T-helper 1 cell treated with Interleukin-12 subunit alpha and Interleukin-12 subunit beta and Interleukin-4 antibody, amounts not matched to agents 30 μg/mL and 1 μg/mL, for 36 hours (primary cell): ENCODE measurements at regions not wholly inside any gene's neighbourhood (a gene's known extent, or its start where the extent isn't known, plus 50 kb on each side); places are given as distances from the start of the nearest gene placed in this dataset.

Source experiments
- H3K27ac Mint-ChIP-seq: one replicate; pipeline ENCODE4 v1.8.0; 2021; ENCODE audit warnings: mild to moderate bottlenecking, mixed read lengths
- H3K27me3 Mint-ChIP-seq: one replicate; pipeline ENCODE4 v1.8.0; 2021; ENCODE audit warnings: low read depth, mixed read lengths
- H3K36me3 Mint-ChIP-seq: one replicate; pipeline ENCODE4 v1.8.0; 2021; ENCODE audit warnings: low read depth, mixed read lengths
- H3K4me1 Mint-ChIP-seq: one replicate; pipeline ENCODE4 v1.8.0; 2021; ENCODE audit warnings: low read depth, mixed read lengths
- H3K4me3 Mint-ChIP-seq: one replicate; pipeline ENCODE4 v1.8.0; 2021; ENCODE audit warnings: mild to moderate bottlenecking, moderate library complexity, mixed read lengths
- H3K9me3 Mint-ChIP-seq: one replicate; pipeline ENCODE4 v1.8.0; 2021; ENCODE audit warnings: mixed read lengths

DNA sequence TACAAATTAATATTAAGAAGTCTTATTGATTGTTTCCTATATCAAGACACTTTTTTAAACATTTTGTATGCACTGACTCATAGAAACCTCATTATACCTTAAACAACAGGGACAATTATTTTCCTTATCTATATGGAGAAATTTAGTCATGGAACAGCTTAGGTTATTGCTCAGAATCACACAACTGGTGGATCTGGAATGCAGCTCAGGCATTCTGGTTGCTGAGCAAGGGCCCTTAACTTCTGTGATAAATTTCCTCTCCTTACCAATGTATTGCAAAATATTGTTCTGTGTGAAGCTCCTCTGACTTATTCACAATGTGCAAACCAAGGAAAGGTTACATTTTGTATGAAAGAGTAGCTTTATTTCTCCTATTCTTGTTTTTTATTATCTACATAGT is 817.8 kb downstream of the LRFN5 start:
- Mint-ChIP-seq H3K4me3 (no peak overlapping the region), H3K27ac (no peak overlapping the region), H3K36me3 (no peaks in the 10 kb centered on the region), H3K9me3 (peaks cover 10% of the 10 kb centered on the region), H3K27me3 (no peaks in the 10 kb centered on the region), H3K4me1 (no peaks in the 10 kb centered on the region)

DNA sequence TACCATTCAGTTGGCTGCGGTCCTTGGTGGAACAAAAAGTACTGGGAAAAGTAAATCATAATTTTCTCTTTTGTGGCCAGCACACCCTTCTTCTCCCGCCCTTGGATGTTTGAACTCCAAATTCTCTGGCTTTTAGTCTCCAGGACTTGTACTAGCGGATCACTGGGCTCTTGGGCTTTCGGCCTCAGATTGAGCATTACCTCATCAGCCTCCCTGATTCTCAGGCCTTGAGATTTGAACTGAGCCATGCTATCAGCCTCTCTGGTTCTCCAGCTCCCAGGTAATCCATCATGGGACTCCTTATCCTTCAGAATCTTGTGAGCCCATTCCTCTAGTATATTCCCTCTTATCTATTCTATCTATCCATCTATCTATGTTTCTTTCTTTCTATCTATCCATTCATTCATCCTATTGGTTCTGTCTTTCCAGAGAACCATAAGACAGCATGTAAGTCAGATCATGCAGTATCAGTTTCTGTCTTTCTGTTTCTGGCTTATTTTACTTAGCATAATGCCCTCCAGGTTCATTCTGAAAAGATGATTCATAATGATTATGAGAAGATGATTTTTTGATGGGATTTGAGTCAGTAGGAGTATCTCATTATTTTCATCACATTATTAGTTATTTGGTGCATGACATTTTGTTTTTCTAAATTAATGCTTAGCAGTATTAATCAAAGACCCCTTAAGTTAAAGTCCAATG is 814.9 kb downstream of the LRFN5 start:
- Mint-ChIP-seq H3K9me3 (peaks cover 5% of the 10 kb centered on the region), H3K4me3 (no peak overlapping the region), H3K27me3 (no peaks in the 10 kb centered on the region), H3K27ac (no peak overlapping the region), H3K36me3 (no peaks in the 10 kb centered on the region), H3K4me1 (no peaks in the 10 kb centered on the region)

DNA sequence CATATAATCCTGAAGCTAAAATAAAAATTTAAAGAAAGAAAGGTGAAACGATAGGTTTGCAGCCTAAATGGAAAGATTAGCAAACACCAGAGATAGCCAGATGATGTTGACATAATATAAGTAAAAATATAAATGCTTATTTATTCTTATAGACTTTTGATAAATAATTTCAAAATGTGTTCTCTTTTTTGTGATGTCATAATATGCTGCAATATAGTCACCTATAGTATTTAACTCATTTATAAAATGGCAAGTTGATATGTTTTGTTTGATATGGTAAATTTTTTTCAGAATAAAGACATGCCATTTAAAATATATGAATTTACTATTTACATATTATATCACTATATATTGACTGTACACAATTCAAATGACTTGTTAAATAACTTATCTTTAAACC is 813.4 kb downstream of the LRFN5 start:
- no peak overlapping the region for H3K27ac Mint-ChIP-seq
- no peaks in the 10 kb centered on the region for H3K36me3 Mint-ChIP-seq
- H3K9me3 Mint-ChIP-seq: peaks cover 7% of the 10 kb centered on the region
- H3K4me1 Mint-ChIP-seq: no peaks in the 10 kb centered on the region
- H3K4me3 Mint-ChIP-seq: no peak overlapping the region
- H3K27me3 Mint-ChIP-seq: no peaks in the 10 kb centered on the region

DNA sequence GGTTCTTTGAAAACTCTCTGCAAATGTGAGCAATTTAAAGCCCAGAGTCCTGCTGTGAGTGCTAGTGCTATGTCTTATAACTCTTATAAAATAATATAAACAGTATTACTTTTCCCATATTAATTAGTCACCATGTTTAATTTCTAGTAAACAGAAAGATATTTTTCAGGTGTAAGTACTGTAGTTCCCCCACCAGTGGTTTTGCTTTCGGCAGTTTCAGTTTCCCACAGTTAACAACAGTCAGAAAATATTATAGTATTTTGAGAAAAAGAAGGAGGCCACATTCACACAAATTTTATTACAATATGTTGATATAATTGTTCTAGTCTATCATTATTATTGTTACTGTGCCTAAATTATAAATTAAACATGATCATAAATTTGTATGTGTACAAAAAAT is 800.5 kb downstream of the LRFN5 start:
- Mint-ChIP-seq H3K27me3 (no peaks in the 10 kb centered on the region), H3K27ac (no peak overlapping the region), H3K4me1 (no peaks in the 10 kb centered on the region), H3K9me3 (peaks cover 16% of the 10 kb centered on the region), H3K36me3 (no peaks in the 10 kb centered on the region), H3K4me3 (no peak overlapping the region)

DNA sequence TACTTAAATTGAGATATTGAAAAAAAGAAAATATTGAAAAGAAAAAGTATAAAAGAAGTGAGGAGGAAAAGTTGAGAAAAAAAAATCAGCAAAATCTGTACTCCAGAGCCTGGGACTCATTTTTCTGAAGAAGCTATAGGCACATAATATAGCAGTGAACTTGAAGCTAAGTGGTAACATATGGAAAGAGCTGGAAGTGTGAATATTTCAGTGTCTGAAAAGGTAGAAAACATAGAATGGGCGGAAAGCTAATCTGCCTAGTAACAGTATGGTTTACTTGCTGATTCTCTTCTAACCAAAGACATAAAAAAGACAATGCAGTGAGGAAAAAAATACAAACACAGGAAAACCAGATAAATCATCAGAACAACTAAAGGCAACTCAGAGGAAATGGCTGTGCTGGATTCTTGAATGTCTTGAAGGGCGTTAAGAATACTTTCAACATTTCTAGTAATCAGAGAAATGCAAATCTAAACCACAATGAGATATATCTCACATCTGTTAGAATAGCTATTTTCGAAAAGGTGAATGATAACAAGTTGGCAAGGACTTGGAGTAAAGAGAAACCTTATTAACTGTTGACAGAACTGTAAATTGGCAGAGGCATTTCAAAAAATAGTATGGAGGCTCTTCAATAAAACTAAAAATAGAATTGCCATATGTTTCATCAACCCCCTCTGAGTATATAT is 784.6 kb downstream of the LRFN5 start:
- no peaks in the 10 kb centered on the region for H3K4me1 Mint-ChIP-seq
- no peaks in the 10 kb centered on the region for H3K36me3 Mint-ChIP-seq

DNA sequence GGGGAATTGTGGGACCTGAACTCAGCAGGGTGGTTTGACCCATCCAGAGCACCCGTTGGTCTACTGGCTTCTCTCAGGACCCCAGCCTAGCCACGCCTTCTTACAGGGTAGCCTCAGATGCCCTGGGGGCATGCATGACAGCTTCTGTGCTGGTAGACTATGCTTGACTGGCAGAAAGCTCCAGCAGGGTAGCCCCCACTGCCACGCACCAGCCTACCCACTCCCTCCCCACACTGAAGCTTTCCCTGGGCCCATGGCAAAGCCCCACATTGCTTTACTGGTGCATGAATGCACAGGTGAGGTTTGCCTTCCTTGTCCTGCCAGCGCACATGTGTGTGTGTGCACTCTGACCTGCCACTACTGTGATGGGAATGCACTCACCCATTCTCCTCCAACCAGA is 772.2 kb downstream of the LRFN5 start:
- Mint-ChIP-seq H3K27ac (no peak overlapping the region), H3K4me3 (no peak overlapping the region), H3K36me3 (no peaks in the 10 kb centered on the region), H3K27me3 (no peaks in the 10 kb centered on the region), H3K4me1 (no peaks in the 10 kb centered on the region), H3K9me3 (peaks cover 6% of the 10 kb centered on the region)

More for the DNA sequence above, 784.6 kb downstream of the LRFN5 start:
- Mint-ChIP-seq H3K27me3 (no peaks in the 10 kb centered on the region), H3K4me3 (no peak overlapping the region), H3K9me3 (peaks cover 17% of the 10 kb centered on the region), H3K27ac (no peak overlapping the region)

DNA sequence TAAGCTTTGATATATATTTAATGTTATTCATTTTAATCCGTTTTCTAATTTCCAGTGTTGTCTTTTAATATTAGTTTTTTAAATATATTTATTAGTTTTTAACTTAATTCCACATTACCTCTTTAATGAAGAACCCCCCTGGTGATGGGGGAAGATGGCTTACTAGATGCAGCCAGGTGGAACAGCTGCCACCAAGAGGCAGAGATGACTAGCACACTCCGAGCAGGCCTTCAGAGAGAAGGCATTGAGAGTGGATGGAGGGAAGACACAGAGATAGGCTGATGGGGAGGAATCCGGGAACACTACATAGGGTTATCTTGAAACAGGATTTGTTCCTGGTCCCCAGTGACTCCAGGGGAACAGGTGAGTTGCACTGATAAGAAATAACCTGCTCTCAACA is 771.6 kb downstream of the LRFN5 start:
- Mint-ChIP-seq H3K4me3 (no peak overlapping the region), H3K27me3 (no peaks in the 10 kb centered on the region), H3K36me3 (no peaks in the 10 kb centered on the region), H3K27ac (no peak overlapping the region), H3K9me3 (peaks cover 9% of the 10 kb centered on the region), H3K4me1 (no peaks in the 10 kb centered on the region)

DNA sequence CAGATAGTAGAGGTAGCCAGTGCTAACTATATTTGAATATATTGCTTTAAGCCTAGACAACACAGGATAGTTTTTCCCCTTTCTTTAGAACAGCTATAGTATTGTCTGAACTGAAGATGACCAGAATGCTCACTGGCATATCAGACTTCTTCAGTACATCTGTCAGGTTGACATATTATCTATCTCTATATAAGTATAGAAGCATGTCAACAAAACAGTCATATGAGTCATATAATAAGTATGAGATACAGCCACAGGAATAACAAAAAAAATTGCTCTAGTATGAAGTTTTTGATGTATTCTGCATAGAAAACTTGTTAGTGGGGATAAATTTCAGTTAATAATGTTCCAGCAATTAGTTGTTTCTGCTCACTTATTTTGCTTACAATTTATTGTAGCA is 767.7 kb downstream of the LRFN5 start:
- Mint-ChIP-seq H3K36me3 (no peaks in the 10 kb centered on the region), H3K9me3 (peaks cover 14% of the 10 kb centered on the region), H3K27me3 (no peaks in the 10 kb centered on the region), H3K4me1 (no peaks in the 10 kb centered on the region), H3K4me3 (no peak overlapping the region), H3K27ac (no peak overlapping the region)

DNA sequence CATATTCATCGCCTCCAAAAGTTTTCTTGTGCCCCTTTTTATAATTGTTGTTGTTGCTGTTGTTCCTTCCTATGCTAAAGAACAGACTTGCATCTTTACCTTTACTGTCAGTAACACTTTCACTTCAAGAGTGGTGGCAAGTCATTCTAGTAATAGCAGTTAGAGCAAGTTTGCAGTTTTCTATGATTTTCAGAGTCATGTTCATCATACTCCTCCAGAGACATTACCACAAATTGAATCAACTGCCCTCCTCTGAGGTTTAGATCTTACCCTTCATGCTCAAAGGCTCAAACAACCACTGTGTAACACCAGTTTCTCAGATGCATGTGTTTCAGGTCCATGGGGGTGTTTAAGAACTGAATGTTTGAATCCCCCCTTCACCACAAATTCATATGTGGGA is 763.4 kb downstream of the LRFN5 start:
- H3K4me1 Mint-ChIP-seq: no peaks in the 10 kb centered on the region
- H3K27ac Mint-ChIP-seq: no peak overlapping the region
- peaks cover 8% of the 10 kb centered on the region for H3K9me3 Mint-ChIP-seq
- H3K4me3 Mint-ChIP-seq: no peak overlapping the region
- H3K36me3 Mint-ChIP-seq: no peaks in the 10 kb centered on the region
- H3K27me3 Mint-ChIP-seq: no peaks in the 10 kb centered on the region

DNA sequence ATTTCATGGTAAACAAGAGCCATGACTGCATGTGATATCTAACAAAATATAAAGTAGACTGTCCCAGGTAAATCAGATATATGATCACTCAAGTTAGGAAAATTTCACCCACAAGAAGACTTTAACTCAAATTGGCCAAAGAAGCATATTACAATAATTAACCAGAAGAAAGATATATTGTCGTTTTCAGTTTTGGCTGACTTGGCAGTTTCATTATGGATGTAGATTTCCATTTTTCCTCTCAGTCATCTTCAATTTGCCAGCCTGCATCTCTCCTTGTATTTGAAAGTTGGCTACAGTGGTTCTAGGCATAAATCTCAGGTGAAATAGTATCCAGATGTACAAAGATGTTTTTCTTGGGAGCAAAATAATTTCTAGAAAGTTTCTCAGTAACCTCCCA is 761.6 kb downstream of the LRFN5 start:
- Mint-ChIP-seq H3K36me3 (no peaks in the 10 kb centered on the region), H3K27ac (no peak overlapping the region), H3K27me3 (no peaks in the 10 kb centered on the region), H3K4me1 (no peaks in the 10 kb centered on the region), H3K4me3 (no peak overlapping the region), H3K9me3 (peaks cover 9% of the 10 kb centered on the region)

DNA sequence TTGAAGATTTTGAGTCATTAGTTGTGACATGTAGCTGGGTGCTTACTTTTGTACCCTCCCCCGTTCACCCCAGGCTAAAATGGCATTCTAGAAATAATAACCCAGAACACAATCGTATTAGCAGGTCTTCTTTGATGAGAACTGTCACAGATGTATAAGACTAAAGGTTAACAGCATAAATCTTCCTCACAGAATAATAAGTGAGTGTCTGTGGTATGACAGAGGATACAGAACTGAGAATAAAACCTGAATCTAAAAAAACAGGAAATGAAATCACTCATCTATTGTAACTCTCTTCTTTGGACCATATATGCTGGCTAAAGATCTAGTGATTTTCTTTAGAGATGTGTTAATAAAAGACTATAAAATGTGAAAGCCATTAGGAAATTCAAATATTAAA is 746.6 kb downstream of the LRFN5 start:
- Mint-ChIP-seq H3K27ac (no peak overlapping the region), H3K4me3 (no peak overlapping the region)

DNA sequence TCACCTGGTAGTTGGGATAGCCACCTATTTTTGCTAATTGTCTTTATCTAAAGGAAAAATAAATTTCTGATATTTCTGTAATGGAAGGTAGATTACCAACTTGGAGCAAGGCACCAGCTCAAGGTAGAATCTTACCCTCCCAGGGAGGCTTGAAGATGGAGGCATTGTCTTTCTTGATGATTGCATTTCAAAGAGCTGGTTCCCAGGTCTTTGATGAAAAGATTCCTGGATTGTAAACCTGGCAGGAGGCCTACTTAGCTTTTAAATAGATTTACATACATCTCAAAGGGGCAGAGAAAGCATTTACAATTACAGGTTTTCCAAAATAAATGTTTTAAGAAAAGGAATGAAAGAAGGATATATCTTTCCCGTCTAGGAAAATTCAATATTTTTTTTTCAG is 729.2 kb downstream of the LRFN5 start:
- Mint-ChIP-seq H3K36me3 (no peaks in the 10 kb centered on the region), H3K4me3 (no peak overlapping the region), H3K27me3 (no peaks in the 10 kb centered on the region), H3K27ac (no peak overlapping the region), H3K9me3 (peaks cover 10% of the 10 kb centered on the region), H3K4me1 (no peaks in the 10 kb centered on the region)

More for the DNA sequence above, 746.6 kb downstream of the LRFN5 start:
- Mint-ChIP-seq H3K36me3 (no peaks in the 10 kb centered on the region), H3K9me3 (peaks cover 5% of the 10 kb centered on the region), H3K27me3 (no peaks in the 10 kb centered on the region), H3K4me1 (no peaks in the 10 kb centered on the region)

DNA sequence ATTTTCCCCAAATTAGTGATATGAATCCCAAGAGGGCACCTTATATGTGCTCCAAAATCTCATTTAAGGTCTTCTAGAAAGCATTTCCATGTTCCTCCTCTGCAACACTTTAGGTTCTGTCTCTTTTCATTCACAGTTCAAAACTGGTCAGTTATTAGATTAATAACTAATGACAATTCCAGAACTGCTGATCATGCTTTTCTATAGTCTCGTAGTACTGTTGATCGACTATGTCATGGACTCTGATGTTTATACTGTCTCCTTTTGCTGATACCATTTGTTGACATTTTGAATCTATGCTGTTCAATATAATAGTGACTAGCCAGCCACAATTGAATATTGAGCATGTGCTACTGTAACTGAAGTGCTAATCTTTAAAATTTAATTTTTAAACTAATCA is 728.3 kb downstream of the LRFN5 start:
- no peaks in the 10 kb centered on the region for H3K4me1 Mint-ChIP-seq
- no peak overlapping the region for H3K27ac Mint-ChIP-seq
- H3K9me3 Mint-ChIP-seq: peaks cover 10% of the 10 kb centered on the region
- H3K36me3 Mint-ChIP-seq: no peaks in the 10 kb centered on the region
- no peaks in the 10 kb centered on the region for H3K27me3 Mint-ChIP-seq
- H3K4me3 Mint-ChIP-seq: no peak overlapping the region

DNA sequence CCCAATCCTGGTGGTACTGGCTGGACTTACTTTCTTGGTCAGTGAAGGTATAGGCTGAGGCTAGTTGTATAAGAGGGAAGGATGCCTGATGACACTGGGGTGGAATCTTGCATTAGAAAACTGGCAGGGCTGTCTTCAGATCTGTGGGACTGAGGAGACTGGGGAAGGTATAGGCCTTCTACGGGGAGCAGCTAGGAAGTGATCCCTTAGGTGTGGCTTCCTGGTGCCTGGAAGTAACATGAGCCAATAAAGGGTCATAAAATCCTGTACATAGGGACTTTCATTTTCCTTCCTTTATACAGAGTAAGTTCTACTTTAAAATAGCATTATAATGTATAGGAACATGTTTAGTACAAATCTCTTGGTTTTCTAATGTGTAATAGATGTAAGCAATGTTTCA is 716.8 kb downstream of the LRFN5 start:
- no peak overlapping the region for H3K27ac Mint-ChIP-seq
- peaks cover 29% of the 10 kb centered on the region for H3K9me3 Mint-ChIP-seq
- H3K4me1 Mint-ChIP-seq: no peaks in the 10 kb centered on the region
- no peaks in the 10 kb centered on the region for H3K27me3 Mint-ChIP-seq
- no peaks in the 10 kb centered on the region for H3K36me3 Mint-ChIP-seq
- H3K4me3 Mint-ChIP-seq: no peak overlapping the region

DNA sequence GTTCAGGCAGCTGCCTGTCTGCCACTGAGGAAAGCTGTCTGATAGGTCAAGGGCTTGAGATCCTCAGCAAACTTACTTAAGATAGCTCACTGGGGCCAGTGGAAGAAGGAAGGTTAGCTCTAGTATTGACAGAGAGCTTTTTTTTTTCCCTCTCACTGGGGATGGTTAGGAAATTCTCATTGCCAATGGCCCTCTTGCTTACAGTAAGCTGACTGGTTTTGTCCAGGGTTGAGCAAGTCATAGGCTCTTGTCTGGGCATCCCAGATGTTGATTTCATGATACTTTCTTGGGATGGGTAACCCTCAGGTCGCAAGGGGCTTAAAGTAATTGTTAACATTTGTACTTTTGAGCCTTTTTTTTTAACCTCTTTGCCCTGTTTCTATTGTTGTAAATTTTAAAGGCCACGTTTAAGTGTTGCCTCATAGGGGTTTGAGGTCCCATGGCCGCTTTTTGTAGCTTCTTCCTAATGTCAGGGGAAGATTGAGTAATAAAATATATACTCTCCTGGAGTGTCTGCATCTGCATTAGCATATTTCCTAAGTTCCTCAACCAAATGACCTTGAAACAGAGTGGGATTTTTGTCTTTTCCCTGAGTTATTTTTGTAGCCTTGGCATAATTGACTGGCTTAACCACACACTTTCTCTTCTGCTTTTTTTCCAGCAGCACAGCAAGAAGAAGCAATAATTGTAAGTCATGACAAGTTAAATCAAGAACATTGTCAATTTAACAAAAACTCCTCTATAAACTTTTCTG is 716.0 kb downstream of the LRFN5 start:
- Mint-ChIP-seq H3K9me3 (peaks cover 23% of the 10 kb centered on the region), H3K36me3 (no peaks in the 10 kb centered on the region), H3K4me3 (no peak overlapping the region)

More for the DNA sequence above, 716.0 kb downstream of the LRFN5 start:
- no peaks in the 10 kb centered on the region for H3K27me3 Mint-ChIP-seq
- H3K27ac Mint-ChIP-seq: no peak overlapping the region
- H3K4me1 Mint-ChIP-seq: no peaks in the 10 kb centered on the region
